ENCODE measurements at regions not wholly inside any gene's neighbourhood (a gene's known extent, or its start where the extent isn't known, plus 50 kb on each side); places are given as distances from the start of the nearest gene placed in this dataset.

GRCh38 chr9:105993921-105994715 lies 299.8 kb downstream of the TMEM38B start:
- Histone ChIP-seq H3K4me2 (ENCODE audit: insufficient read depth, low read length) (no peak overlapping the region), H3K36me3 (ENCODE audit: control insufficient read depth in 2 of 2, extremely low read depth in 1 of 2, insufficient read depth in 2 of 2, low read length in 2 of 2) (no peaks in the 10 kb centered on the region)
- no peak for FAIRE-seq

GRCh38 chr9:105994970-105995369 lies 300.6 kb downstream of the TMEM38B start:
- no peak overlapping the region for H3K9ac ChIP-seq (replicated peaks; ENCODE audit: extremely low read depth, insufficient read depth, low read length)
- BruUV-seq (replicated peaks) = no TSS peak
- FAIRE-seq (no peak), DNase-seq (ENCODE audit: low read depth, low spot score) (no peak)
- ChIA-PET POLR2A (no interaction called here), CTCF (no interaction called here)
- H3K9me1 ChIP-seq (replicated peaks; ENCODE audit: control insufficient read depth, extremely low read depth, insufficient read depth, low read length) = no peaks in the 10 kb centered on the region
- intact Hi-C loops (cut with micrococcal nuclease) (no loop called here), dilution Hi-C loops (cut with MboI; ENCODE audit: extremely low pct_ligation_motif_present, low sequenced_read_pairs) (no loop called here)
- H3K79me2 ChIP-seq (ENCODE audit: control insufficient read depth, insufficient read depth, low read length) = no peaks in the 10 kb centered on the region
- no peaks in the 10 kb centered on the region for H4K20me1 ChIP-seq (replicated peaks; ENCODE audit: control insufficient read depth, extremely low read depth, insufficient read depth, low read length)
- H3K4me2 ChIP-seq (ENCODE audit: insufficient read depth, low read length) = no peak overlapping the region
- H3K4me1 ChIP-seq (ENCODE audit: control insufficient read depth, extremely low read depth, insufficient read depth, low read length) = no peaks in the 10 kb centered on the region
- no peak for TF ChIP-seq MAX (IDR thresholded peaks at IDR 0.05; ENCODE audit: insufficient read depth, insufficient read length)
- no peak for TF ChIP-seq EZH2 (IDR thresholded peaks at IDR 0.05; ENCODE audit: borderline replicate concordance, low read depth, low read length, severe bottlenecking)
- TF ChIP-seq GATA2 (IDR thresholded peaks at IDR 0.05; ENCODE audit: insufficient read depth, insufficient read length, low read depth, low read length) = no peak
- peak; percentile 7 for TF ChIP-seq JUN (IDR thresholded peaks at IDR 0.05; ENCODE audit: borderline replicate concordance, insufficient read depth, insufficient read length, low read depth)
- TF ChIP-seq POLR2A (IDR thresholded peaks at IDR 0.05; ENCODE audit: low read depth, low read length) = no peak
- no peak overlapping the region for H3K4me3 ChIP-seq (replicated peaks in 1 of 3; ENCODE audit: insufficient read depth in 1 of 3, low read depth in 1 of 3, low read length in 3 of 3)
- H3K9me3 ChIP-seq (replicated peaks; ENCODE audit: control insufficient read depth, insufficient read depth, low read length) = no peaks in the 10 kb centered on the region
- H3K27me3 ChIP-seq (ENCODE audit: control insufficient read depth in 2 of 2, insufficient read depth in 2 of 2, low read length in 2 of 2) = no peaks in the 10 kb centered on the region
- H3K36me3 ChIP-seq (ENCODE audit: control insufficient read depth in 2 of 2, extremely low read depth in 1 of 2, insufficient read depth in 2 of 2, low read length in 2 of 2) = no peaks in the 10 kb centered on the region
- H3K27ac ChIP-seq (ENCODE audit: insufficient read depth, low read depth, low read length) = no peak overlapping the region
- no peak overlapping the region for H2AFZ ChIP-seq (ENCODE audit: low read depth, low read length)

More at GRCh38 chr9:105993921-105994715, 299.8 kb downstream of the TMEM38B start:
- TF ChIP-seq MYC (IDR thresholded peaks at IDR 0.05; ENCODE audit: low read depth, low read length) = no peak
- TF ChIP-seq POLR2A (IDR thresholded peaks at IDR 0.05; ENCODE audit: low read depth, low read length) = no peak
- TF ChIP-seq EZH2 (IDR thresholded peaks at IDR 0.05; ENCODE audit: borderline replicate concordance, low read depth, low read length, severe bottlenecking) = no peak
- TF ChIP-seq FOS (IDR thresholded peaks at IDR 0.05; ENCODE audit: borderline replicate concordance, insufficient read depth, low read length) = no peak
- no peak for TF ChIP-seq POLR2AphosphoS5 (IDR thresholded peaks at IDR 0.05; ENCODE audit: insufficient read depth, low read depth, low read length)
- no peak for DNase-seq (ENCODE audit: low read depth, low spot score)
- ChIA-PET CTCF (no interaction called here), POLR2A (no interaction called here)
- Histone ChIP-seq H2AFZ (ENCODE audit: low read depth, low read length) (no peak overlapping the region), H3K9me1 (replicated peaks; ENCODE audit: control insufficient read depth, extremely low read depth, insufficient read depth, low read length) (no peaks in the 10 kb centered on the region), H3K27me3 (ENCODE audit: control insufficient read depth in 2 of 2, insufficient read depth in 2 of 2, low read length in 2 of 2) (no peaks in the 10 kb centered on the region), H3K9me3 (replicated peaks; ENCODE audit: control insufficient read depth, insufficient read depth, low read length) (no peaks in the 10 kb centered on the region), H3K79me2 (ENCODE audit: control insufficient read depth, insufficient read depth, low read length) (no peaks in the 10 kb centered on the region), H3K4me3 (replicated peaks in 1 of 3; ENCODE audit: insufficient read depth in 1 of 3, low read depth in 1 of 3, low read length in 3 of 3) (no peak overlapping the region), H3K4me1 (ENCODE audit: control insufficient read depth, extremely low read depth, insufficient read depth, low read length) (no peaks in the 10 kb centered on the region), H3K27ac (ENCODE audit: insufficient read depth, low read depth, low read length) (no peak overlapping the region), H4K20me1 (replicated peaks; ENCODE audit: control insufficient read depth, extremely low read depth, insufficient read depth, low read length) (no peaks in the 10 kb centered on the region), H3K9ac (replicated peaks; ENCODE audit: extremely low read depth, insufficient read depth, low read length) (no peak overlapping the region)
- no TSS peak for BruUV-seq (replicated peaks)
- dilution Hi-C loops (cut with MboI; ENCODE audit: extremely low pct_ligation_motif_present, low sequenced_read_pairs) = no loop called here
- intact Hi-C loops (cut with micrococcal nuclease) = no loop called here
